ENCODE measurements at regions not wholly inside any gene's neighbourhood (a gene's known extent, or its start where the extent isn't known, plus 50 kb on each side); places are given as distances from the start of the nearest gene placed in this dataset.

- intact Hi-C loops (cut with micrococcal nuclease) = no loop called here
- RAD21 ChIA-PET (ENCODE audit: low non-redundant PET in 1 of 2, low total read pairs in 2 of 2, uncharacterized antibody in 2 of 2, unreplicated experiment in 2 of 2) = no interaction called here
- peaks cover 0 to 27% of the 10 kb centered on the region in 2 experiments; a peak in 1 of 4 replicates for H3K9me3 ChIP-seq (ENCODE audit: control insufficient read depth in 1 of 2, insufficient read depth in 1 of 2, low read depth in 1 of 2, low read length in 2 of 2)
Observed at GRCh38 chr3:70392227-70392626, 79.8 kb upstream of the MDFIC2 start.

More at GRCh38 chr3:70392227-70392626, 79.8 kb upstream of the MDFIC2 start:
- Histone ChIP-seq H4K20me1 (ENCODE audit: insufficient read depth) (no peaks in the 10 kb centered on the region), H3K4me2 (ENCODE audit: low read length) (no peak overlapping the region), H3K9me2 (ENCODE audit: insufficient read depth) (no peaks in the 10 kb centered on the region), H3K27me3 (ENCODE audit: insufficient read depth, low read length) (no peaks in the 10 kb centered on the region), H3K4me3 (replicated peaks in 1 of 2; ENCODE audit: low read depth in 1 of 2, low read length in 2 of 2) (no peak overlapping the region), H3K36me3 (ENCODE audit: control insufficient read depth in 1 of 2, insufficient read depth in 2 of 2, low read length in 2 of 2) (no peaks in the 10 kb centered on the region), H3K79me2 (ENCODE audit: insufficient read depth, low read length) (no peaks in the 10 kb centered on the region), H3K4me1 (ENCODE audit: control insufficient read depth in 1 of 2, insufficient read depth in 2 of 2, low read length in 2 of 2) (no peaks in the 10 kb centered on the region), H2AFZ (ENCODE audit: low read depth, low read length, poor library complexity, severe bottlenecking) (no peak overlapping the region), H3K9ac (ENCODE audit: low read length) (no peak overlapping the region), H3K27ac (ENCODE audit: low read depth, low read length) (no peak overlapping the region)
- BruUV-seq (replicated peaks) = no TSS peak
- TF ChIP-seq REST (IDR thresholded peaks at IDR 0.05; ENCODE audit: low read depth) = no peak
- no peak for TF ChIP-seq ZNF274 (IDR thresholded peaks at IDR 0.05; ENCODE audit: low read depth, low read length)
- no peak for TF ChIP-seq POLR2AphosphoS5 (IDR thresholded peaks at IDR 0.05; ENCODE audit: low read depth, low read length)
- no peak for TF ChIP-seq ATF3 (IDR thresholded peaks at IDR 0.05)
- TF ChIP-seq EZH2 (IDR thresholded peaks at IDR 0.05) = no peak
- TF ChIP-seq SP1 (IDR thresholded peaks at IDR 0.05; ENCODE audit: low read depth) = no peak
- TF ChIP-seq ZFX (IDR thresholded peaks at IDR 0.05) = no peak
- no peak for TF ChIP-seq YY1 (IDR thresholded peaks at IDR 0.05; ENCODE audit: extremely low read depth, insufficient replicate concordance, low read depth, low read length)
- TF ChIP-seq JUND (IDR thresholded peaks at IDR 0.05) = no peak
- no peak for TF ChIP-seq POLR2A (IDR thresholded peaks at IDR 0.05; ENCODE audit: borderline replicate concordance, extremely low read depth, insufficient read depth, insufficient read length)
- no peak for TF ChIP-seq CTCF (IDR thresholded peaks at IDR 0.05 in 2 of 3, conservative IDR thresholded peaks at IDR 0.05 in 1 of 3; ENCODE audit: borderline replicate concordance in 1 of 3, insufficient read depth in 1 of 3, low read depth in 2 of 3, low read length in 2 of 3)
- no peak for TF ChIP-seq ELF1 (IDR thresholded peaks at IDR 0.05; ENCODE audit: borderline replicate concordance, low read depth)
- TF ChIP-seq FOSL1 (IDR thresholded peaks at IDR 0.05; ENCODE audit: low read depth) = no peak
- TF ChIP-seq EZH2phosphoT487 (IDR thresholded peaks at IDR 0.05; ENCODE audit: borderline replicate concordance) = no peak
- DNase-seq (ENCODE audit: low read depth, low spot score) (no peak), ATAC-seq (no peak)
- CTCF ChIA-PET = no interaction called here
- POLR2A ChIA-PET = no interaction called here
